AG09309 (cell line): ENCODE measurements at regions not wholly inside any gene's neighbourhood (a gene's known extent, or its start where the extent isn't known, plus 50 kb on each side); places are given as distances from the start of the nearest gene placed in this dataset.

Experiments
- DNase-seq: peaks from one replicate; pipeline ENCODE4 v3.0.0-alpha.2; 2010; ENCODE audit warnings: low read depth
- H3K4me3 ChIP-seq: 2 replicates; pipeline ENCODE4 v1.5.1; 2011; ENCODE audit warnings: mild to moderate bottlenecking, low read depth, low read length, moderate library complexity; ENCODE audit not compliant: control insufficient read depth
- CTCF ChIP-seq: IDR thresholded peaks from 2 replicates; pipeline ENCODE4 v1.5.1; 2011; ENCODE audit warnings: mild to moderate bottlenecking, low read depth, low read length, inconsistent platforms; ENCODE audit not compliant: insufficient read depth, control insufficient read depth; ENCODE audit errors: missing control alignments

- no peak for TF ChIP-seq CTCF
- H3K4me3 ChIP-seq, result no peak overlapping the region
- no peak for DNase-seq
These were observed 440.7 kb upstream of the ARHGEF26 start for GRCh38 chr3:153680526-153680925.

GRCh38 chr3:153681057-153681456 is 440.1 kb upstream of the ARHGEF26 start:
- DNase-seq, result no peak
- H3K4me3 ChIP-seq, result no peak overlapping the region
- TF ChIP-seq CTCF, result no peak

GRCh38 chr3:153688301-153689120 is 432.7 kb upstream of the ARHGEF26 start:
- no peak for DNase-seq
- TF ChIP-seq CTCF, result no peak
- H3K4me3 ChIP-seq, result no peak overlapping the region

- TF ChIP-seq CTCF, result no peak
- no peak overlapping the region for H3K4me3 ChIP-seq
These were observed 428.0 kb upstream of the ARHGEF26 start for GRCh38 chr3:153693207-153693606.

GRCh38 chr3:153702106-153702505 is 419.1 kb upstream of the ARHGEF26 start:
- DNase-seq, result no peak
- no peak overlapping the region for H3K4me3 ChIP-seq
- no peak for TF ChIP-seq CTCF

More at GRCh38 chr3:153693207-153693606, 428.0 kb upstream of the ARHGEF26 start:
- DNase-seq, result no peak

- no peak overlapping the region for H3K4me3 ChIP-seq
- DNase-seq, result no peak
- no peak for TF ChIP-seq CTCF
These were observed 417.1 kb upstream of the ARHGEF26 start for GRCh38 chr3:153704115-153704514.
